ENCODE measurements at regions not wholly inside any gene's neighbourhood (a gene's known extent, or its start where the extent isn't known, plus 50 kb on each side); places are given as distances from the start of the nearest gene placed in this dataset.

DNA sequence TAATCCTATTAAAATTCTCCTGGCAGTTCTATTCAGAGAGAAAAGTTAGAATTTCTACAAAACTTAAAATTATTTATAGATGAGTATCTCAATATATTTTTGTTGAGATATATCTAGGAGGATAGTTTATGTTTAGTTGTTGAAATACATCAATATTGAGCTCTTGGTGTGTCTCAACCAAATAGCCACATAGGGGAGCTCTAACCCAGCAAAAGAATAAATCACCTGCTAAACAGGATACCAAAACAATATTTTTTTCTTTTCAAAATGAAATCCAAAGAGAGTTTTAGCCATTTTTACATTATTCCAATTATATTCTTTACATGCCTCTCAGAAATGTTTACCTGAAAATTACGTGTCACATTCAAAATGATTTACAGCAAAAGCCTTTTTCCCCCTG, 954.7 kb downstream of the SLITRK6 start:
- H3K27ac ChIP-seq = no peak overlapping the region
- TF ChIP-seq, protein P1, sequence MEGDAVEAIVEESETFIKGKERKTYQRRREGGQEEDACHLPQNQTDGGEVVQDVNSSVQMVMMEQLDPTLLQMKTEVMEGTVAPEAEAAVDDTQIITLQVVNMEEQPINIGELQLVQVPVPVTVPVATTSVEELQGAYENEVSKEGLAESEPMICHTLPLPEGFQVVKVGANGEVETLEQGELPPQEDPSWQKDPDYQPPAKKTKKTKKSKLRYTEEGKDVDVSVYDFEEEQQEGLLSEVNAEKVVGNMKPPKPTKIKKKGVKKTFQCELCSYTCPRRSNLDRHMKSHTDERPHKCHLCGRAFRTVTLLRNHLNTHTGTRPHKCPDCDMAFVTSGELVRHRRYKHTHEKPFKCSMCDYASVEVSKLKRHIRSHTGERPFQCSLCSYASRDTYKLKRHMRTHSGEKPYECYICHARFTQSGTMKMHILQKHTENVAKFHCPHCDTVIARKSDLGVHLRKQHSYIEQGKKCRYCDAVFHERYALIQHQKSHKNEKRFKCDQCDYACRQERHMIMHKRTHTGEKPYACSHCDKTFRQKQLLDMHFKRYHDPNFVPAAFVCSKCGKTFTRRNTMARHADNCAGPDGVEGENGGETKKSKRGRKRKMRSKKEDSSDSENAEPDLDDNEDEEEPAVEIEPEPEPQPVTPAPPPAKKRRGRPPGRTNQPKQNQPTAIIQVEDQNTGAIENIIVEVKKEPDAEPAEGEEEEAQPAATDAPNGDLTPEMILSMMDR (conservative IDR thresholded peaks at IDR 0.05) = peak; percentile 69
- no peak for TF ChIP-seq ZFX (IDR thresholded peaks at IDR 0.05)

DNA sequence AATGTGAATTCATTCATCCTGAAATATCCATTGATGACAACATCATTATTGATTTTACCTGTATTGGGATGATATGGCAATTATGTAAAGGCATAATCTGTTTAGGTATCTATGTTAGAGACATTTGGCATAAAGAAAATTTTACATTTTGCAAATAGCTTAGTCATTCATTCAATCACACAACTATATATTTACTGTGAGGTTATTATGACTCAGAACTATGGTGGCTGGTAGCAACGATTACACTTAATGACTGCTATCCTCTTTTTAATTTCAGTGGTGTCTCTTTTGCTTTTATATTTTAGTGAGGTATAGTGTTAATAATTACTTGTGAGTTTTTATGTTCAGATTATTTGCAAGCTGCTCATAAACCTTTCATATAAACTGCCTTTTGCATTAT, 955.9 kb downstream of the SLITRK6 start:
- H3K27ac ChIP-seq = no peak overlapping the region
- no peak for TF ChIP-seq ZFX (IDR thresholded peaks at IDR 0.05)
- TF ChIP-seq, protein P1 (conservative IDR thresholded peaks at IDR 0.05) = no peak

DNA sequence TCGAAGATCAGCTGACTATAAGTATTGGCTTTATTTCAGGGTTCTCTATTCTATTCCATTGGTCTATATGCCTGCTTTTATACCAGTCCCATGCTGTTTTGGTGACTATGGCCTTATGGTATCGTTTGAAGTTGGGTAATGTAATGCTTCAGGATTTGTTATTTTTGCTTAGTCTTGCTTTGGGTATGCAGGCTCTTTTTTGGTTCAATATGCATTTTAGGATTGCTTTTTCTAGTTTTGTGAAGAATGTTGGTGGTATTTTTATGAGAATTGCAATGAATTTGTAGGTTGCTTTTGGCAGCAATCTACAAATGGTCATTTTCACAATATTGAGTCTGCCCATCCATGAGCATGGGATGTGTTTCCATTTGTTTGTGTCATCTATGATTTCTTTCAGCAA, 951.9 kb upstream of the SLITRK1 start:
- TF ChIP-seq, protein P1 (conservative IDR thresholded peaks at IDR 0.05) = no peak
- TF ChIP-seq ZFX (IDR thresholded peaks at IDR 0.05) = no peak
- H3K27ac ChIP-seq = no peak overlapping the region

DNA sequence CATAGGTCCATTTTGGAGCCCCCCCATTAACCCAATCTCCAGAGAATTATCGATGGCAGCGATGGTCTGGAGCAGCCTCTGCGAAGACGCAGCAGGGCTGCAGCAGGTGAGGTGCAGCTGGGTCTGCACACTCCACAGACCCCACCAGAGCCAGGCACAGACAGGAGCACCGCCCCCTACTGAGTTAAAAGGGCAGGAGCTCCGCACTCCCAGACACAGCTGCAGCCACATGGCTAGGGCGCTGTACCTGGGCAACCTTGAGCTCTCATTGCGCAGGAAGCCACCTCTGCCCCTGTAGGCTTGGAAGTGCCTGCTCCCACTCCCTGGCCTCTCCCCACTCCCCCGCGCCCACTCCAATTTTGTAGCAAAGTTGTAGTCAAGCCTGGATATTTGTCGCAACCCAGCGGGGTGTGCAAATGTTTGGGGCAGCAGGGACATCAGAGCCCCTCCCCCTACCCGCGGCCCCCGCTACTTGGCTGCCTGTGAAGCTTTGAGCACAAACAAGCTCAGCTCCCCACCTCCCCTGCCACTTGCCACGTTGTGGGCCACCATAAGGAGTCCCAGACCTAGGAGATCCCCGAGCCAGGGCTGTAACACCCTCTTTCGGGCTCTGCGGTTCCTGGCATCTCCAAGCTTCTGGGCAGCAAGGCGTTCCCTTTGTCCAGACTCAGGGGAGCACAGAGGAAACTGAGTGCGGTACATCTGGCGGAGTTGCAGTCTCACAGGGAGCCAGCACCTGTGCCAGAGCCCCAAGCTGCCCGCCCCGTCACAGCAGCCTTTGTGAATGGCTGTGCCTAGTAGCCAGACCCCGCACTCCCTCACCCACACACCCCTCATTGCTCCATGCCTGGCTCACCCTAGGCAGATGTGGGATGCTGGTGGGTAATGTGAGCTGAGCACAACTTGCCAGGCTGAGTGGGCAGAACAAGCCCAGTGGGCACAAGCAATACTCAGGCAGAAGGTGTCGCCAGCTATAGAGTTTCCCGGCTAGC, 949.7 kb upstream of the SLITRK1 start:
- TF ChIP-seq, protein P1 (conservative IDR thresholded peaks at IDR 0.05) = no peak
- TF ChIP-seq ZFX (IDR thresholded peaks at IDR 0.05) = no peak

DNA sequence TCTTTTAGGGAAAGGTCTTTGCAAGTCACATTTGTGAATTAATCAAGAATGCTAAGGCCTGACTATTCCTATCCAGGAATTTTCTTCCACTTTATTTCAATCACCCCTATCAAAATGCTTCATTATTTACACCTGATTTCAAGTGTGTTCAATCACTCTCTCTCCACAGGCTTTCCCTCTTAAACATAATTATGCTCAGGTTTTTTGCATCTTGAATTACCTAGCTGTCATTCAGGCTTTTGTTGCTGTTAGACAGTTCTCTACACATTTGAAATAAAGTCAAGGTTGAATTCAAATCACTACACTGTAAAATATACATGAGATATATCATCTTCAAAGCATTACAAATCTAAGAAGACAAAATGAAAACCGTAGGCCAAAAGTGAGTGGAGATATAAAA, 941.3 kb upstream of the SLITRK1 start:
- no peak for TF ChIP-seq ZFX (IDR thresholded peaks at IDR 0.05)
- TF ChIP-seq, protein P1 (conservative IDR thresholded peaks at IDR 0.05) = no peak
- H3K27ac ChIP-seq = no peak overlapping the region

More for the DNA sequence above, 949.7 kb upstream of the SLITRK1 start:
- no peak overlapping the region for H3K27ac ChIP-seq

DNA sequence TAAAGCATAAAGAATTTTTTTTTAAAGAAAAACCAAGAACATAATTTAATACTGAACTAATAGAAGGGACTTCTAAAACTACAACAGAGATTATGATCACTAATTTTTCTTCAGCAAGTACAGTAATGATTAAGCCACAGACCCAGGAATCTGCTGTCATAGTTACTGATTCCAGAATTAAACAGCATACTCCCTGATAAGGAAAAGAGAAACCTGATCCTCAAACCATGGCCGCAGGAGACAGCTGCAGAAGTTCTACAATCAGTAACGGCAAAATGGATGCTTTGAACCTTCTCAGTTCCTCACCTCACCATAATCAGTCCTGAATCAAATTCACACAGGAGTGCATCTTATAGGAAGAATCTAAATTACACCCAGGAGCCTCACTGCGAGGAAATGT, 939.0 kb upstream of the SLITRK1 start:
- TF ChIP-seq, protein P1 (conservative IDR thresholded peaks at IDR 0.05) = no peak
- no peak for TF ChIP-seq ZFX (IDR thresholded peaks at IDR 0.05)
- H3K27ac ChIP-seq = no peak overlapping the region

DNA sequence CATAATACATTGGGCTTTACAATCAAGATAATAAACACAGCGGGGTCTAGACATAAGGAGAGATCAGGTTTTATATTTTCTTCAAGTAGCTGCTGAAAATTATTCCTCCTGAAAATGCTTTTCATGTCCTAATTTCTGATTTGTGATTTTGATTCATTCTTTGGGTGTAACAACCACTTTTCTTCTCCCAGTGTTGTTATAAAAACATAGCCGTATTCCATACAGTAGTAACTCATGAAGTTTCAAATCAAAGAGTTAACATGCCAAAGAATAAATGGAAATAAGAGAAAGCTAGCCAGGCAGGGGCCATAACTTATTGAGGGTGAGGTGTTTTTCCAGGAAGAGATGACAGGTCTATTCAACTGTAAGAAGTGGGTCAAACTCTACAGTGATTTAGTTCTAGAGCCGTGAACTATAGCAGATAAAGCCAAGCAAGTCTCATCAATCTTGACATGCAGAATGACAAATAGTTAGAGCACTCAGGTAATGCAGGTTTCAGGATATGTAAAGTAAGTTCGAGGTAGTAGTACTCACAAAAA, 934.4 kb upstream of the SLITRK1 start:
- TF ChIP-seq, protein P1 (conservative IDR thresholded peaks at IDR 0.05) = no peak
- no peak for TF ChIP-seq ZFX (IDR thresholded peaks at IDR 0.05)
- H3K27ac ChIP-seq = no peak overlapping the region
